Keratinocyte (primary cell): ENCODE measurements at regions not wholly inside any gene's neighbourhood (a gene's known extent, or its start where the extent isn't known, plus 50 kb on each side); places are given as distances from the start of the nearest gene placed in this dataset.

Experiments used
- DNase-seq: peaks from one replicate; pipeline ENCODE4 v3.0.0-alpha.2; 2011; ENCODE audit warnings: low read depth, missing footprints, low spot score
- FAIRE-seq: peaks from 2 replicates; lab custom pipeline; 2011; peaks lifted over from hg19 to GRCh38; lab: Jason Lieb, UNC
- H2AFZ ChIP-seq: 2 replicates; pipeline ENCODE4 v1.6.0; 2012; ENCODE audit warnings: low read length, control low read depth, inconsistent platforms; ENCODE audit not compliant: control insufficient read depth
- H3K27ac ChIP-seq: 2 replicates; pipeline ENCODE4 v1.5.1; 2011; ENCODE audit warnings: low read length; ENCODE audit not compliant: control insufficient read depth, insufficient read depth
- H3K27me3 ChIP-seq: 3 replicates; pipeline ENCODE4 v1.6.0; 2011; ENCODE audit warnings: low read length; ENCODE audit not compliant: control insufficient read depth, insufficient read depth; ENCODE audit errors: extremely low read depth
- H3K36me3 ChIP-seq, 2 experiments: 2 replicates in 1 of 2; 3 replicates in 1 of 2; pipeline ENCODE4 v1.5.1; 2011; ENCODE audit warnings: low read length in 2 of 2, mild to moderate bottlenecking in 1 of 2; ENCODE audit not compliant: control insufficient read depth in 2 of 2, insufficient read depth in 2 of 2; ENCODE audit errors: extremely low read depth in 1 of 2
- H3K4me1 ChIP-seq: 3 replicates; pipeline ENCODE4 v1.5.1; 2011; ENCODE audit warnings: low read length; ENCODE audit not compliant: control insufficient read depth, insufficient read depth; ENCODE audit errors: extremely low read depth
- H3K4me2 ChIP-seq: 3 replicates; pipeline ENCODE4 v1.6.0; 2011; ENCODE audit warnings: low read depth, low read length; ENCODE audit not compliant: control insufficient read depth, insufficient read depth; ENCODE audit errors: extremely low read depth
- H3K4me3 ChIP-seq, 3 experiments: fragments of 200-600 bp in 1 of 3; sonication (generic) in 1 of 3; 2 replicates in 2 of 3; 3 replicates in 1 of 3; pipeline ENCODE4 v1.5.1; 2011 to 2016; ENCODE audit warnings: low read length in 3 of 3, mild to moderate bottlenecking in 3 of 3, control low read depth in 2 of 3, inconsistent platforms in 1 of 3, low read depth in 1 of 3, mixed read lengths in 1 of 3, mixed run types in 1 of 3, moderate library complexity in 1 of 3; ENCODE audit not compliant: control insufficient read depth in 2 of 3, insufficient read depth in 2 of 3; ENCODE audit errors: extremely low read depth in 1 of 3
- H3K79me2 ChIP-seq: 2 replicates; pipeline ENCODE4 v1.6.0; 2012; ENCODE audit warnings: low read length; ENCODE audit not compliant: control insufficient read depth, insufficient read depth
- H3K9ac ChIP-seq: 3 replicates; pipeline ENCODE4 v1.6.0; 2011; ENCODE audit warnings: low read length; ENCODE audit not compliant: control insufficient read depth, insufficient read depth; ENCODE audit errors: extremely low read depth
- H3K9me1 ChIP-seq: 3 replicates; pipeline ENCODE4 v1.6.0; 2011; ENCODE audit warnings: low read length; ENCODE audit not compliant: control insufficient read depth, insufficient read depth; ENCODE audit errors: extremely low read depth
- H3K9me3 ChIP-seq: 2 replicates; pipeline ENCODE4 v1.5.1; 2012; ENCODE audit warnings: low read depth, low read length; ENCODE audit not compliant: control insufficient read depth
- H4K20me1 ChIP-seq: 3 replicates; pipeline ENCODE4 v1.6.0; 2011; ENCODE audit warnings: low read length; ENCODE audit not compliant: control insufficient read depth, insufficient read depth; ENCODE audit errors: extremely low read depth
- EZH2 ChIP-seq: IDR thresholded peaks from one replicate; pipeline ENCODE4 v1.6.1; 2012; ENCODE audit warnings: inconsistent platforms, mild to moderate bottlenecking, low read length, moderate library complexity
- dilution Hi-C: fragments of 300-500 bp; cut with MboI; formaldehyde crosslinking; loops from one replicate; pipeline ENCODE4 v1.7.0; 2020; ENCODE audit warnings: low sequenced_read_pairs; ENCODE audit not compliant: extremely low pct_ligation_motif_present
- TF ChIP-seq, protein P1 (sequence below), 3 experiments: IDR thresholded peaks in 1 of 3; conservative IDR thresholded peaks in 1 of 3; optimal IDR thresholded peaks in 1 of 3; 2 replicates in 2 of 3; 3 replicates in 1 of 3; pipeline versions ENCODE3 to v1.5.1; 2011; ENCODE audit warnings: low read length in 3 of 3, mild to moderate bottlenecking in 3 of 3, moderate library complexity in 2 of 3, control low read depth in 1 of 3, inconsistent platforms in 1 of 3; ENCODE audit not compliant: insufficient read depth in 2 of 3; ENCODE audit errors: extremely low read depth in 1 of 3

DNA sequence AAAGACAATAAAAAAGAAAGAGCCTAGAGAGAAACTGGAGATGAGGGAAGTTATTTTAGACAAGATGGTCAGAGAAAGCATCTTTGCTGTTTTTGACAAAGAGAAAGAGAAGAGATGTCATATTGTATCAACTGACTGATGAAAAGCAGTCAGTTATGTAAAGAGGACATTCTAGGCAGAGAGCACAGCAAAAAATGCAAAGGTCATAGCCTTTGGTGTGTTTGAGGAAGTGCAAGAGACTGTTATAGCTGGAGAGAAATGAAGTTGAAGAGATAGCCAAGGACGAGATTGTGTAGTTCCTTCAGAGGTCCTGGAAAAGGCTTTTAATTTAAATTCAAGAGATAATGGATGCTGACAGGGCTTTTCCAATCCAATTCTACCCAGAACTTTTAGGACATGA is 342.4 kb downstream of the RASEF start:
- H2AFZ ChIP-seq, result no peak overlapping the region
- H3K4me2 ChIP-seq, result no peak overlapping the region
- no peaks in the 10 kb centered on the region for H3K9me1 ChIP-seq
- H3K4me3 ChIP-seq, result no peak overlapping the region
- TF ChIP-seq, protein P1, sequence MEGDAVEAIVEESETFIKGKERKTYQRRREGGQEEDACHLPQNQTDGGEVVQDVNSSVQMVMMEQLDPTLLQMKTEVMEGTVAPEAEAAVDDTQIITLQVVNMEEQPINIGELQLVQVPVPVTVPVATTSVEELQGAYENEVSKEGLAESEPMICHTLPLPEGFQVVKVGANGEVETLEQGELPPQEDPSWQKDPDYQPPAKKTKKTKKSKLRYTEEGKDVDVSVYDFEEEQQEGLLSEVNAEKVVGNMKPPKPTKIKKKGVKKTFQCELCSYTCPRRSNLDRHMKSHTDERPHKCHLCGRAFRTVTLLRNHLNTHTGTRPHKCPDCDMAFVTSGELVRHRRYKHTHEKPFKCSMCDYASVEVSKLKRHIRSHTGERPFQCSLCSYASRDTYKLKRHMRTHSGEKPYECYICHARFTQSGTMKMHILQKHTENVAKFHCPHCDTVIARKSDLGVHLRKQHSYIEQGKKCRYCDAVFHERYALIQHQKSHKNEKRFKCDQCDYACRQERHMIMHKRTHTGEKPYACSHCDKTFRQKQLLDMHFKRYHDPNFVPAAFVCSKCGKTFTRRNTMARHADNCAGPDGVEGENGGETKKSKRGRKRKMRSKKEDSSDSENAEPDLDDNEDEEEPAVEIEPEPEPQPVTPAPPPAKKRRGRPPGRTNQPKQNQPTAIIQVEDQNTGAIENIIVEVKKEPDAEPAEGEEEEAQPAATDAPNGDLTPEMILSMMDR (optimal IDR thresholded peaks at IDR 0.05 in 1 of 3, IDR thresholded peaks at IDR 0.05 in 1 of 3, conservative IDR thresholded peaks at IDR 0.05 in 1 of 3; ENCODE audit: extremely low read depth in 1 of 3, insufficient read depth in 2 of 3, low read length in 3 of 3), result no peak
- no peak for TF ChIP-seq EZH2
- no peaks in the 10 kb centered on the region for H3K79me2 ChIP-seq
- dilution Hi-C loops, result no loop called here
- no peaks in the 10 kb centered on the region for H3K9me3 ChIP-seq
- no peaks in the 10 kb centered on the region for H3K27me3 ChIP-seq
- DNase-seq, result no peak
- FAIRE-seq, result no peak
- H3K9ac ChIP-seq, result no peak overlapping the region
- H3K36me3 ChIP-seq, result no peaks in the 10 kb centered on the region
- no peak overlapping the region for H3K27ac ChIP-seq
- no peaks in the 10 kb centered on the region for H4K20me1 ChIP-seq
- H3K4me1 ChIP-seq, result no peaks in the 10 kb centered on the region

DNA sequence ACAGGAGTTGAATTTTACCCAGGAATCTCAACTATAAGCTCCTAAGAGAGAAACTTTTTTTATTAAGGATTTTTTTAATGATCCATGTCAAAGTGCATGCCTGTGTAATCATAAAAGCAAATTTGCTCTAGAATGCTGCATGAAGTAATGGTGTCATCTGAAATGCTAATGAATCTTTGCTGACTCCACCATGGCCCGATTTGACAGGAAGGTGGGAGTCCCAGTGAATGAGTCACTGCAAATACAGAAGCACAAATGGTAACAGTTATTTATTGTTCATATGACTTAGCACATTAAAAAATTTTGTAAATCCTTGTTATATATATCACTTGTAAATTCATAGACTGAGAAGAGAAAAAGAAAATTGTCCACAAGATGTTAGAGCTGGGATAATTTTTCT is 341.3 kb downstream of the RASEF start:
- no peaks in the 10 kb centered on the region for H3K27me3 ChIP-seq
- no peak overlapping the region for H3K4me2 ChIP-seq
- H4K20me1 ChIP-seq, result no peaks in the 10 kb centered on the region
- no peak for TF ChIP-seq EZH2
- TF ChIP-seq, protein P1 (optimal IDR thresholded peaks at IDR 0.05 in 1 of 3, IDR thresholded peaks at IDR 0.05 in 1 of 3, conservative IDR thresholded peaks at IDR 0.05 in 1 of 3; ENCODE audit: extremely low read depth in 1 of 3, insufficient read depth in 2 of 3, low read length in 3 of 3), result no peak
- no peaks in the 10 kb centered on the region for H3K4me1 ChIP-seq
- no peak overlapping the region for H3K27ac ChIP-seq
- H3K4me3 ChIP-seq, result no peak overlapping the region
- no peak overlapping the region for H3K9ac ChIP-seq
- FAIRE-seq (no peak), DNase-seq (no peak)
- no peaks in the 10 kb centered on the region for H3K9me3 ChIP-seq
- H3K36me3 ChIP-seq, result no peaks in the 10 kb centered on the region
- dilution Hi-C loops, result no loop called here
- H2AFZ ChIP-seq, result no peak overlapping the region
- no peaks in the 10 kb centered on the region for H3K79me2 ChIP-seq
- H3K9me1 ChIP-seq, result no peaks in the 10 kb centered on the region
